GM19463 (cell line): ENCODE measurements at regions not wholly inside any gene's neighbourhood (a gene's known extent, or its start where the extent isn't known, plus 50 kb on each side); places are given as distances from the start of the nearest gene placed in this dataset.

Experiments used
- ATAC-seq: cut with Tn5 transposase; IDR thresholded peaks from one replicate; pipeline ENCODE4 v1.9.1; 2021; ENCODE audit warnings: mild to moderate bottlenecking, moderate library complexity; ENCODE audit not compliant: unreplicated experiment

GRCh38 chr10:123449234-123449962 lies 216.8 kb upstream of the GPR26 start:
- no peak for ATAC-seq

GRCh38 chr10:123450956-123451605 lies 215.1 kb upstream of the GPR26 start:
- no peak for ATAC-seq

- no peak for ATAC-seq
Observed at GRCh38 chr10:123451618-123452245, 214.4 kb upstream of the GPR26 start.

GRCh38 chr10:123454987-123455386 lies 211.2 kb upstream of the GPR26 start:
- ATAC-seq = no peak

GRCh38 chr10:123455861-123456260 lies 210.3 kb upstream of the GPR26 start:
- no peak for ATAC-seq

GRCh38 chr10:123458933-123459332 lies 207.2 kb upstream of the GPR26 start:
- no peak for ATAC-seq

- ATAC-seq = no peak
Observed at GRCh38 chr10:123459371-123460091, 206.6 kb upstream of the GPR26 start.

GRCh38 chr10:123462246-123462645 lies 203.9 kb upstream of the GPR26 start:
- ATAC-seq = no peak

GRCh38 chr10:123462756-123463155 lies 203.4 kb upstream of the GPR26 start:
- ATAC-seq = no peak

GRCh38 chr10:123463181-123463580 lies 203.0 kb upstream of the GPR26 start:
- ATAC-seq = no peak

- ATAC-seq = no peak
Observed at GRCh38 chr10:123463698-123464097, 202.5 kb upstream of the GPR26 start.

- no peak for ATAC-seq
Observed at GRCh38 chr10:123464430-123465323, 201.5 kb upstream of the GPR26 start.

GRCh38 chr10:123470336-123470921 lies 195.7 kb upstream of the GPR26 start:
- no peak for ATAC-seq

- no peak for ATAC-seq
Observed at GRCh38 chr10:123471811-123472210, 194.3 kb upstream of the GPR26 start.

- ATAC-seq = no peak
Observed at GRCh38 chr10:123472606-123473005, 193.5 kb upstream of the GPR26 start.

GRCh38 chr10:123474700-123475099 lies 191.5 kb upstream of the GPR26 start:
- no peak for ATAC-seq

- no peak for ATAC-seq
Observed at GRCh38 chr10:123475466-123475865, 190.7 kb upstream of the GPR26 start.

- no peak for ATAC-seq
Observed at GRCh38 chr10:123478116-123478515, 188.0 kb upstream of the GPR26 start.

GRCh38 chr10:123479640-123480039 lies 186.5 kb upstream of the GPR26 start:
- no peak for ATAC-seq

GRCh38 chr10:123480344-123480743 lies 185.8 kb upstream of the GPR26 start:
- ATAC-seq = no peak
